Testis (tissue), 2 donors: ENCODE measurements at regions not wholly inside any gene's neighbourhood (a gene's known extent, or its start where the extent isn't known, plus 50 kb on each side); places are given as distances from the start of the nearest gene placed in this dataset.

Experiments
- CTCF ChIP-seq, 3 experiments: fragments of 450-650 bp in 2 of 3; fragments of 200-600 bp in 1 of 3; sonication (generic) in 1 of 3; IDR thresholded peaks; one replicate each; pipeline ENCODE4 v1.5.1; 2016 to 2019; ENCODE audit warnings: antibody characterized with exemption in 3 of 3, mild to moderate bottlenecking in 2 of 3, moderate library complexity in 1 of 3
- POLR2A ChIP-seq: fragments of 450-650 bp; IDR thresholded peaks from one replicate; pipeline ENCODE4 v1.6.1; 2017; ENCODE audit warnings: antibody characterized with exemption, mild to moderate bottlenecking, moderate library complexity

GRCh38 chr12:115204957-115205754 lies 521.2 kb upstream of the TBX3 start:
- no peak for TF ChIP-seq CTCF (IDR thresholded peaks at IDR 0.05)
- TF ChIP-seq POLR2A = no peak
